Panc1 (cell line): ENCODE measurements at regions not wholly inside any gene's neighbourhood (a gene's known extent, or its start where the extent isn't known, plus 50 kb on each side); places are given as distances from the start of the nearest gene placed in this dataset.

Source experiments
- ATAC-seq: fragments of 200-7000 bp; cut with Tn5 transposase; 2 replicates; pipeline ENCODE4 v1.9.1; 2020; ENCODE audit warnings: mild to moderate bottlenecking, moderate library complexity
- BruUV-seq: library from RNA; stranded (reverse); fragments of 400-500 nt; replicated peaks from 2 replicates; lab custom pipeline; 2021; lab: Mats Ljungman, UMichigan
- CTCF ChIA-PET: fragments of 300-600 bp; sonication (Branson Sonifier 250); formaldehyde crosslinking; loops from one replicate; lab custom pipeline; 2022; ENCODE audit warnings: antibody characterized with exemption; lab: Charles Lee
- POLR2A ChIA-PET: fragments of 300-600 bp; sonication (Branson Sonifier 250); formaldehyde crosslinking; loops from one replicate; lab custom pipeline; 2022; ENCODE audit warnings: antibody characterized with exemption; lab: Charles Lee
- DNase-seq: peaks from one replicate; pipeline ENCODE4 v3.0.0-alpha.2; 2010; ENCODE audit warnings: low read depth, low spot score
- H3K27ac ChIP-seq: 2 replicates; pipeline ENCODE4 v1.5.1; 2011; ENCODE audit warnings: mild to moderate bottlenecking, low read length, inconsistent platforms
- H3K27me3 ChIP-seq: fragments of 200-500 bp; sonication (Bioruptor generic); 2 replicates; pipeline ENCODE4 v1.6.0; 2014; ENCODE audit warnings: low read length, inconsistent platforms; ENCODE audit not compliant: control insufficient read depth, insufficient read depth
- H3K36me3 ChIP-seq: fragments of 200-500 bp; sonication (Bioruptor generic); 2 replicates; pipeline ENCODE4 v1.5.1; 2014; ENCODE audit warnings: inconsistent platforms, mild to moderate bottlenecking, low read length, moderate library complexity; ENCODE audit not compliant: control insufficient read depth, insufficient read depth
- H3K4me1 ChIP-seq: 2 replicates; pipeline ENCODE4 v1.5.1; 2011; ENCODE audit warnings: inconsistent platforms, mild to moderate bottlenecking, low read length, moderate library complexity; ENCODE audit not compliant: control insufficient read depth, insufficient read depth
- H3K4me3 ChIP-seq, 2 experiments: 2 replicates each; pipeline ENCODE4 v1.5.1; 2011 to 2012; ENCODE audit warnings: low read depth in 2 of 2, low read length in 2 of 2, mild to moderate bottlenecking in 2 of 2, inconsistent platforms in 1 of 2, moderate library complexity in 1 of 2
- H3K9me3 ChIP-seq: fragments of 200-500 bp; sonication (Bioruptor generic); 2 replicates; pipeline ENCODE4 v1.5.1; 2014; ENCODE audit warnings: low read depth, mild to moderate bottlenecking, inconsistent platforms, low read length, moderate library complexity; ENCODE audit not compliant: control insufficient read depth, insufficient read depth
- POLR2AphosphoS5 ChIP-seq: IDR thresholded peaks from 2 replicates; pipeline ENCODE4 v1.6.1; 2012; ENCODE audit warnings: mild to moderate bottlenecking, low read depth, low read length, moderate library complexity
- SIN3A ChIP-seq: IDR thresholded peaks from 2 replicates; pipeline ENCODE4 v1.6.1; 2012; ENCODE audit warnings: low read depth, mild to moderate bottlenecking, low read length, moderate library complexity, borderline replicate concordance; ENCODE audit not compliant: insufficient read depth
- TCF7L2 ChIP-seq: IDR thresholded peaks from 2 replicates; pipeline ENCODE4 v1.6.1; 2011; ENCODE audit warnings: mild to moderate bottlenecking, low read depth, low read length, inconsistent platforms
- in situ Hi-C: cut with HindIII; loops from 2 replicates; pipeline ENCODE4 v1.10.0; 2016; ENCODE audit warnings: low sequenced_read_pairs, low pct_unique_long_range_greater_than_20kb
- intact Hi-C: fragments of 100-400 bp; cut with micrococcal nuclease; formaldehyde crosslinking; loops from one replicate; pipeline ENCODE4 v1.10.0; 2022; ENCODE audit not compliant: unreplicated experiment

DNA sequence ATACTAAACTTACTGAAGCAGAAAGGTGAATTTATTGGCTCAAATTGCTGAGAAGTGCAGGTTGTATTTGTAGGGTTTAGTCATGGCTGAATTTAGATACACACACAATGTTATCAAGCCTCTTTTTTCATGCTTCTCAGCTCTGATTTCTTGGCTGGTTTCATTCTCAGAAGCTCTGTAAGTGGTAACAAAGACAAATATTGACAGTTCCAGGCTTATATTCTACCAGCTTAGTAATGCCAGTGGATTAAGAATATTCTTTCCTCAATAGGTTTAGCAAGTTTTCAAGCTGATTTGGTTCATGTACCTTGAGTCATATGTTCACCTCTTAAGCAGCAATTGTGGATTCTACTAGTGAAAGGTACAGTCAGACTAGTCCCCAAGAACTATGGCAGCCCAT is 52.1 kb upstream of the PKIB start:
- no TSS peak for BruUV-seq
- DNase-seq (no peak), ATAC-seq (no peak)
- H3K4me3 ChIP-seq = no peak overlapping the region
- 0 out of 2 replicates have a peak, but pooled peaks cover 2% of the 10 kb centered on the region for H3K27me3 ChIP-seq
- no peak overlapping the region for H3K27ac ChIP-seq
- ChIA-PET POLR2A (no interaction called here), CTCF (no interaction called here)
- in situ Hi-C loops = no loop called here
- H3K4me1 ChIP-seq = no peaks in the 10 kb centered on the region
- H3K9me3 ChIP-seq = no peaks in the 10 kb centered on the region
- H3K36me3 ChIP-seq = no peaks in the 10 kb centered on the region
- intact Hi-C loops = no loop called here
- TF ChIP-seq SIN3A (no peak), TCF7L2 (no peak), POLR2AphosphoS5 (no peak)
